H1 (cell line): ENCODE measurements at regions not wholly inside any gene's neighbourhood (a gene's known extent, or its start where the extent isn't known, plus 50 kb on each side); places are given as distances from the start of the nearest gene placed in this dataset.

Experiments used
- ASH2L ChIP-seq: fragments of 200-600, 300-600 bp; sonication (generic); IDR thresholded peaks from one replicate; pipeline ENCODE4 v1.7.1; 2017; ENCODE audit warnings: low read length
- CREB1 ChIP-seq: IDR thresholded peaks from 2 replicates; pipeline ENCODE4 v1.6.1; 2012; ENCODE audit warnings: inconsistent platforms
- EP300 ChIP-seq, 2 experiments: IDR thresholded peaks; 1 replicate in 1 of 2; 2 replicates in 1 of 2; pipeline ENCODE4 v1.6.1; 2011 to 2012; ENCODE audit warnings: low read depth in 2 of 2, low read length in 2 of 2, mild to moderate bottlenecking in 2 of 2, borderline replicate concordance in 1 of 2, inconsistent platforms in 1 of 2, moderate library complexity in 1 of 2
- EZH2 ChIP-seq: fragments of 200-600 bp; sonication (generic); IDR thresholded peaks from 2 replicates; pipeline ENCODE4 v1.7.1; 2012; ENCODE audit warnings: low read depth, mild to moderate bottlenecking, moderate library complexity, low read length, inconsistent platforms; ENCODE audit not compliant: severe bottlenecking
- KDM1A ChIP-seq: fragments of 200-600, 300-600 bp; sonication (generic); IDR thresholded peaks from 2 replicates; pipeline ENCODE4 v1.7.1; 2016; ENCODE audit warnings: mild to moderate bottlenecking, low read length, borderline replicate concordance
- POLR2A ChIP-seq, 2 experiments: IDR thresholded peaks; 1 replicate in 1 of 2; 2 replicates in 1 of 2; pipeline ENCODE4 v1.6.1; 2011; ENCODE audit warnings: low read depth in 2 of 2, low read length in 2 of 2, mild to moderate bottlenecking in 2 of 2; ENCODE audit errors: control extremely low read depth in 1 of 2
- POLR2AphosphoS5 ChIP-seq: IDR thresholded peaks from 2 replicates; pipeline ENCODE4 v1.6.1; 2011; ENCODE audit warnings: low read depth, low read length
- SP2 ChIP-seq: IDR thresholded peaks from 2 replicates; pipeline ENCODE4 v1.6.1; 2012; ENCODE audit warnings: mild to moderate bottlenecking, low read length, inconsistent platforms
- TF ChIP-seq, protein P1 (sequence below), 3 experiments: IDR thresholded peaks; 1 replicate in 2 of 3; 2 replicates in 1 of 3; pipeline versions ENCODE4 v1.5.1 to v1.6.1; 2011; ENCODE audit warnings: low read length in 3 of 3, mild to moderate bottlenecking in 3 of 3, inconsistent platforms in 2 of 3, low read depth in 1 of 3, moderate library complexity in 1 of 3; ENCODE audit not compliant: insufficient read depth in 1 of 3; ENCODE audit errors: control extremely low read depth in 1 of 3

DNA sequence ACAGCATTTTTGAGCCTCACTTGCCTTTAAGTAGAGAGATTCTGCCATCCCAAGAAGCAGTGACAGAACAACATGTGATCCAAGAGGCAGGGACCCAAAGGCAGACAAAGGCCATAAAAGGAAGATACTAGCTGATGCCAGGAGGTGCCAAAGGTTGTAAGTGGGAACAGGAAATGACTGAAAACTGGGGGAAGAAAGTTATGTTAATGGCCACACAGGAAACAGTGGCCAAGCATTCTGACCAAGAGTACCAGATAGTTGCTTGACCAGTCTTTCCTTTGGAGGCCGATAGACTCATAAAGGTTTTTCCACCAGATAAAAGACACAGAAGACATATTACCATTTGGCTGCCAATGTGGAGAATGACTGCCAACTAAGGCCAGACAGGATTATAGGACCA, 274.5 kb upstream of the PEX5L start:
- TF ChIP-seq SP2, result no peak
- TF ChIP-seq ASH2L, result no peak
- TF ChIP-seq EZH2, result no peak
- no peak for TF ChIP-seq POLR2AphosphoS5
- no peak for TF ChIP-seq KDM1A
- TF ChIP-seq, protein P1, sequence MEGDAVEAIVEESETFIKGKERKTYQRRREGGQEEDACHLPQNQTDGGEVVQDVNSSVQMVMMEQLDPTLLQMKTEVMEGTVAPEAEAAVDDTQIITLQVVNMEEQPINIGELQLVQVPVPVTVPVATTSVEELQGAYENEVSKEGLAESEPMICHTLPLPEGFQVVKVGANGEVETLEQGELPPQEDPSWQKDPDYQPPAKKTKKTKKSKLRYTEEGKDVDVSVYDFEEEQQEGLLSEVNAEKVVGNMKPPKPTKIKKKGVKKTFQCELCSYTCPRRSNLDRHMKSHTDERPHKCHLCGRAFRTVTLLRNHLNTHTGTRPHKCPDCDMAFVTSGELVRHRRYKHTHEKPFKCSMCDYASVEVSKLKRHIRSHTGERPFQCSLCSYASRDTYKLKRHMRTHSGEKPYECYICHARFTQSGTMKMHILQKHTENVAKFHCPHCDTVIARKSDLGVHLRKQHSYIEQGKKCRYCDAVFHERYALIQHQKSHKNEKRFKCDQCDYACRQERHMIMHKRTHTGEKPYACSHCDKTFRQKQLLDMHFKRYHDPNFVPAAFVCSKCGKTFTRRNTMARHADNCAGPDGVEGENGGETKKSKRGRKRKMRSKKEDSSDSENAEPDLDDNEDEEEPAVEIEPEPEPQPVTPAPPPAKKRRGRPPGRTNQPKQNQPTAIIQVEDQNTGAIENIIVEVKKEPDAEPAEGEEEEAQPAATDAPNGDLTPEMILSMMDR (IDR thresholded peaks at IDR 0.05; ENCODE audit: control extremely low read depth in 1 of 3, insufficient read depth in 1 of 3, low read depth in 1 of 3, low read length in 3 of 3), result no peak
- no peak for TF ChIP-seq EP300 (IDR thresholded peaks at IDR 0.05; ENCODE audit: borderline replicate concordance in 1 of 2, low read depth in 2 of 2, low read length in 2 of 2)
- no peak for TF ChIP-seq POLR2A (IDR thresholded peaks at IDR 0.05; ENCODE audit: control extremely low read depth in 1 of 2, low read depth in 2 of 2, low read length in 2 of 2)
- TF ChIP-seq CREB1, result no peak
